ENCODE measurements at regions not wholly inside any gene's neighbourhood (a gene's known extent, or its start where the extent isn't known, plus 50 kb on each side); places are given as distances from the start of the nearest gene placed in this dataset.

GRCh38 chr3:3556078-3556477 is 243.2 kb upstream of the LRRN1 start:
- peaks cover 0 to 1% (median 0%) of the 10 kb centered on the region in 3 donors for H3K27me3 Mint-ChIP-seq (ENCODE audit: low read depth in 3 of 3)

GRCh38 chr3:3553236-3553635 is 246.0 kb upstream of the LRRN1 start:
- peaks cover 0 to 1% (median 0%) of the 10 kb centered on the region in 3 donors for H3K27me3 Mint-ChIP-seq (ENCODE audit: low read depth in 3 of 3)
- no peaks in the 10 kb centered on the region for H3K27me3 ChIP-seq (ENCODE audit: control insufficient read depth in 2 of 2, insufficient read depth in 2 of 2, low read length in 2 of 2)
- H3K27ac Mint-ChIP-seq: no peak overlapping the region
- no peaks in the 10 kb centered on the region for H3K36me3 ChIP-seq (replicated peaks in 1 of 2; ENCODE audit: control insufficient read depth in 1 of 2, insufficient read depth in 2 of 2, low read length in 2 of 2)
- H3K4me2 ChIP-seq (replicated peaks; ENCODE audit: extremely low read depth, low read length, poor library complexity, severe bottlenecking): no peak overlapping the region
- no peaks in the 10 kb centered on the region for H3K4me1 Mint-ChIP-seq
- no peak for TF ChIP-seq CTCF (IDR thresholded peaks at IDR 0.05)
- H2AFZ ChIP-seq (ENCODE audit: insufficient read depth, low read depth, low read length, poor library complexity, severe bottlenecking): no peak overlapping the region
- peaks cover 0 to 3% of the 10 kb centered on the region in 2 donors for H3K9me3 ChIP-seq (replicated peaks in 1 of 2; ENCODE audit: control insufficient read depth in 1 of 2, insufficient read depth in 1 of 2, low read length in 2 of 2)
- DNase-seq: no peak
- 92% methylated on average over 2 of the region's 6 CpGs for WGBS (ENCODE audit: insufficient coverage)
- H3K4me3 ChIP-seq (replicated peaks in 1 of 3; ENCODE audit: low read depth in 2 of 3, low read length in 3 of 3): no peak overlapping the region
- no peak overlapping the region for H3K9ac ChIP-seq (ENCODE audit: insufficient read depth, low read length, poor library complexity, severe bottlenecking)
- H3K27ac ChIP-seq (ENCODE audit: low read depth in 1 of 2, low read length in 2 of 2): no peak overlapping the region
- no peak overlapping the region for H3K4me3 Mint-ChIP-seq
- no peaks in the 10 kb centered on the region for H3K79me2 ChIP-seq (ENCODE audit: insufficient read depth, low read length)
- peaks cover 3 to 9% (median 6%) of the 10 kb centered on the region in 7 donors for H3K9me3 Mint-ChIP-seq
- H3K4me1 ChIP-seq (ENCODE audit: control insufficient read depth in 1 of 2, insufficient read depth in 2 of 2, low read length in 2 of 2): no peaks in the 10 kb centered on the region
- H3K36me3 Mint-ChIP-seq: no peaks in the 10 kb centered on the region
- no peaks in the 10 kb centered on the region for H4K20me1 ChIP-seq (ENCODE audit: insufficient read depth, low read length)
- intact Hi-C loops (cut with micrococcal nuclease): no loop called here

More at GRCh38 chr3:3556078-3556477, 243.2 kb upstream of the LRRN1 start:
- no CpG with 5 or more reads among the region's 3 CpGs for WGBS (ENCODE audit: insufficient coverage)
- Histone ChIP-seq H3K27me3 (ENCODE audit: control insufficient read depth in 2 of 2, insufficient read depth in 2 of 2, low read length in 2 of 2) (no peaks in the 10 kb centered on the region), H3K79me2 (ENCODE audit: insufficient read depth, low read length) (no peaks in the 10 kb centered on the region), H3K36me3 (replicated peaks in 1 of 2; ENCODE audit: control insufficient read depth in 1 of 2, insufficient read depth in 2 of 2, low read length in 2 of 2) (no peaks in the 10 kb centered on the region), H2AFZ (ENCODE audit: insufficient read depth, low read depth, low read length, poor library complexity, severe bottlenecking) (no peak overlapping the region), H3K9me3 (replicated peaks in 1 of 2; ENCODE audit: control insufficient read depth in 1 of 2, insufficient read depth in 1 of 2, low read length in 2 of 2) (peaks cover 0 to 3% of the 10 kb centered on the region in 2 donors), H3K9ac (ENCODE audit: insufficient read depth, low read length, poor library complexity, severe bottlenecking) (no peak overlapping the region), H3K4me2 (replicated peaks; ENCODE audit: extremely low read depth, low read length, poor library complexity, severe bottlenecking) (no peak overlapping the region), H4K20me1 (ENCODE audit: insufficient read depth, low read length) (no peaks in the 10 kb centered on the region), H3K27ac (ENCODE audit: low read depth in 1 of 2, low read length in 2 of 2) (no peak overlapping the region), H3K4me3 (replicated peaks in 1 of 3; ENCODE audit: low read depth in 2 of 3, low read length in 3 of 3) (no peak overlapping the region), H3K4me1 (ENCODE audit: control insufficient read depth in 1 of 2, insufficient read depth in 2 of 2, low read length in 2 of 2) (no peaks in the 10 kb centered on the region)
- DNase-seq: no peak
- H3K27ac Mint-ChIP-seq: no peak overlapping the region
- H3K4me1 Mint-ChIP-seq: peaks cover 2% of the 10 kb centered on the region
- no peak for TF ChIP-seq CTCF (IDR thresholded peaks at IDR 0.05)
- no peaks in the 10 kb centered on the region for H3K36me3 Mint-ChIP-seq
- H3K9me3 Mint-ChIP-seq: peaks cover 0 to 8% (median 5%) of the 10 kb centered on the region in 7 donors
- H3K4me3 Mint-ChIP-seq: no peak overlapping the region
- intact Hi-C loops (cut with micrococcal nuclease): no loop called here
